ENCODE measurements at regions not wholly inside any gene's neighbourhood (a gene's known extent, or its start where the extent isn't known, plus 50 kb on each side); places are given as distances from the start of the nearest gene placed in this dataset.

DNA sequence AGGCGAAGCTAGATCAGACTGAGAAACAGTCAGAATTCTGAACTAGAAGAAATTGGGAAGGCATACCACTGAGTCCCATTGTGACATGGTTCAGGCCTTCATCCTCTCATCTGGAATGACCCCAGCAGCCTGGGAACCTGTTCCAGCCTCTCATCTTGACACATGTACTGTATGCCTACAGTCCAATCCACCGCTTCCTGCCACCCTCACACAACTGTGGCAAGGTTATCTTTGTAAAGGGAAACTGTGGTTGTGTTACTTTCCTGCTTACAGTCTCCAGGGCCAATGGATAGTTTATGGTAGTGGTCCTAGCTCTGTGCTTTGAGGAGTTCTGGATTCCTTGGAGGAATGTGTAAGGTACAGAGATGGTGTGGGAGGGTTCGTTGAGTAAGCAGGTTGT, 296.9 kb upstream of the TRIB2 start:
- no peak for TF ChIP-seq CTCF (IDR thresholded peaks at IDR 0.05; ENCODE audit: borderline replicate concordance, extremely low read depth, low read length, poor library complexity, severe bottlenecking)
- no peak for TF ChIP-seq EZH2 (IDR thresholded peaks at IDR 0.05; ENCODE audit: borderline replicate concordance, low read depth, low read length, severe bottlenecking)
